Retinal pigment epithelial cell (primary cell): ENCODE measurements at regions not wholly inside any gene's neighbourhood (a gene's known extent, or its start where the extent isn't known, plus 50 kb on each side); places are given as distances from the start of the nearest gene placed in this dataset.

ENCODE experiments used
- DNase-seq: peaks from one replicate; pipeline ENCODE4 v3.0.0-alpha.2; 2010; ENCODE audit warnings: low read depth
- H3K4me3 ChIP-seq: 2 replicates; pipeline ENCODE4 v1.5.1; 2011; ENCODE audit warnings: mild to moderate bottlenecking, low read length, control low read depth, moderate library complexity
- CTCF ChIP-seq: conservative IDR thresholded peaks from 2 replicates; pipeline ENCODE4 v1.5.1; 2011; ENCODE audit warnings: low read depth, low read length, control low read depth, inconsistent platforms

GRCh38 chr1:60564916-60565750, 491.6 kb upstream of the C1orf87 start:
- DNase-seq, result no peak
- no peak for TF ChIP-seq CTCF
- H3K4me3 ChIP-seq, result no peak overlapping the region

- no peak for DNase-seq
- H3K4me3 ChIP-seq, result no peak overlapping the region
- no peak for TF ChIP-seq CTCF
Observed at GRCh38 chr1:60563777-60564535, 490.4 kb upstream of the C1orf87 start.

GRCh38 chr1:60562740-60563139, 489.2 kb upstream of the C1orf87 start:
- H3K4me3 ChIP-seq, result no peak overlapping the region
- DNase-seq, result no peak
- TF ChIP-seq CTCF, result no peak

- TF ChIP-seq CTCF, result no peak
- no peak for DNase-seq
- H3K4me3 ChIP-seq, result no peak overlapping the region
Observed at GRCh38 chr1:60560701-60561100, 487.1 kb upstream of the C1orf87 start.

GRCh38 chr1:60558236-60558635, 484.7 kb upstream of the C1orf87 start:
- H3K4me3 ChIP-seq, result no peak overlapping the region
- no peak for TF ChIP-seq CTCF
- DNase-seq, result no peak

- no peak for TF ChIP-seq CTCF
- DNase-seq, result no peak
- H3K4me3 ChIP-seq, result no peak overlapping the region
Observed at GRCh38 chr1:60553730-60554129, 480.2 kb upstream of the C1orf87 start.
